UCSD-AML1 (cell line): ENCODE measurements at regions not wholly inside any gene's neighbourhood (a gene's known extent, or its start where the extent isn't known, plus 50 kb on each side); places are given as distances from the start of the nearest gene placed in this dataset.

Experiments used
- DNase-seq: peaks from one replicate; lab custom pipeline; 2025; ENCODE audit not compliant: unreplicated experiment; lab: John Stamatoyannopoulos, UW

- no peak for DNase-seq
Observed at GRCh38 chr6:40268614-40269013, 318.6 kb downstream of the LRFN2 start.

GRCh38 chr6:40268166-40268565, 319.0 kb downstream of the LRFN2 start:
- DNase-seq, result no peak

- DNase-seq, result no peak
Observed at GRCh38 chr6:40265615-40266014, 321.5 kb downstream of the LRFN2 start.

GRCh38 chr6:40263970-40264369, 323.2 kb downstream of the LRFN2 start:
- no peak for DNase-seq

- no peak for DNase-seq
Observed at GRCh38 chr6:40262363-40262762, 324.8 kb downstream of the LRFN2 start.

GRCh38 chr6:40258531-40258930, 324.3 kb upstream of the MOCS1 start:
- DNase-seq, result no peak

- no peak for DNase-seq
Observed at GRCh38 chr6:40256831-40257230, 322.6 kb upstream of the MOCS1 start.

- no peak for DNase-seq
Observed at GRCh38 chr6:40256224-40256623, 322.0 kb upstream of the MOCS1 start.

GRCh38 chr6:40253420-40253819, 319.2 kb upstream of the MOCS1 start:
- no peak for DNase-seq

GRCh38 chr6:40252531-40253258, 318.4 kb upstream of the MOCS1 start:
- DNase-seq, result no peak

- DNase-seq, result no peak
Observed at GRCh38 chr6:40251637-40252300, 317.5 kb upstream of the MOCS1 start.

- DNase-seq, result no peak
Observed at GRCh38 chr6:40249935-40250334, 315.7 kb upstream of the MOCS1 start.

- DNase-seq, result no peak
Observed at GRCh38 chr6:40247516-40248115, 313.4 kb upstream of the MOCS1 start.

GRCh38 chr6:40244699-40245098, 310.4 kb upstream of the MOCS1 start:
- DNase-seq, result no peak

GRCh38 chr6:40232698-40233097, 298.4 kb upstream of the MOCS1 start:
- DNase-seq, result no peak

GRCh38 chr6:40227735-40228134, 293.5 kb upstream of the MOCS1 start:
- no peak for DNase-seq

- DNase-seq, result no peak
Observed at GRCh38 chr6:40222354-40222753, 288.1 kb upstream of the MOCS1 start.

- no peak for DNase-seq
Observed at GRCh38 chr6:40219799-40220198, 285.5 kb upstream of the MOCS1 start.

GRCh38 chr6:40210628-40211056, 276.4 kb upstream of the MOCS1 start:
- DNase-seq, result no peak

GRCh38 chr6:40205801-40206200, 271.5 kb upstream of the MOCS1 start:
- DNase-seq, result no peak

GRCh38 chr6:40205004-40205403, 270.7 kb upstream of the MOCS1 start:
- no peak for DNase-seq

- DNase-seq, result no peak
Observed at GRCh38 chr6:40197371-40197770, 263.1 kb upstream of the MOCS1 start.
